ENCODE measurements at regions not wholly inside any gene's neighbourhood (a gene's known extent, or its start where the extent isn't known, plus 50 kb on each side); places are given as distances from the start of the nearest gene placed in this dataset.
A peak's percentile ranks its signal among the peaks of the same experiment; 100 is the strongest.
"Not testable (repeated sequence)": the region's sequence is repeated elsewhere in the genome, so short reads cannot be mapped to it uniquely, and the experiment has no call there.

- ATAC-seq, result not testable (repeated sequence)
Measured at GRCh38 chr21:9572782-9573181, 948.6 kb upstream of the TPTE start.

GRCh38 chr21:9573528-9573927 lies 947.9 kb upstream of the TPTE start:
- no CpG with 5 or more reads among the region's 1 CpG for WGBS, 2 donors
- DNase-seq; H3K4me1 ChIP-seq; ATAC-seq; H3K9me3 ChIP-seq; H3K36me3 ChIP-seq; H3K27me3 ChIP-seq; intact Hi-C loops (cut with DNase I); H3K27ac ChIP-seq; H3K4me3 ChIP-seq: not testable (repeated sequence)

More at GRCh38 chr21:9572782-9573181, 948.6 kb upstream of the TPTE start:
- H3K4me1 ChIP-seq; DNase-seq; H3K9me3 ChIP-seq; H3K4me3 ChIP-seq; intact Hi-C loops (cut with DNase I); H3K36me3 ChIP-seq; H3K27me3 ChIP-seq; H3K27ac ChIP-seq: not testable (repeated sequence)
- 68 to 74% methylated on average over 1 of the region's 1 CpG for WGBS, 2 donors

GRCh38 chr21:9579275-9579674 lies 942.1 kb upstream of the TPTE start:
- H3K36me3 ChIP-seq; H3K27me3 ChIP-seq; DNase-seq; H3K4me3 ChIP-seq; H3K27ac ChIP-seq; H3K9me3 ChIP-seq; ATAC-seq; intact Hi-C loops (cut with DNase I); H3K4me1 ChIP-seq: not testable (repeated sequence)
- WGBS, 2 donors, result 79 to 83% methylated on average over 12 of the region's 17 CpGs

GRCh38 chr21:9587941-9588340 lies 933.4 kb upstream of the TPTE start:
- H3K9me3 ChIP-seq; H3K36me3 ChIP-seq; intact Hi-C loops (cut with DNase I); DNase-seq; H3K27me3 ChIP-seq; ATAC-seq; H3K4me1 ChIP-seq; H3K27ac ChIP-seq; H3K4me3 ChIP-seq: not testable (repeated sequence)
- 38 to 42% methylated on average over 2 of the region's 3 CpGs for WGBS, 2 donors

- H3K27ac ChIP-seq; H3K4me1 ChIP-seq; H3K4me3 ChIP-seq; DNase-seq; H3K9me3 ChIP-seq; intact Hi-C loops (cut with DNase I); H3K36me3 ChIP-seq; H3K27me3 ChIP-seq; ATAC-seq: not testable (repeated sequence)
- WGBS, 2 donors, result 81 to 82% methylated on average over 18 to 20 of the region's 24 CpGs
Measured at GRCh38 chr21:9592591-9592990, 928.8 kb upstream of the TPTE start.

GRCh38 chr21:9593646-9594045 lies 927.7 kb upstream of the TPTE start:
- H3K9me3 ChIP-seq; H3K27ac ChIP-seq; intact Hi-C loops (cut with DNase I); DNase-seq; H3K4me1 ChIP-seq; H3K36me3 ChIP-seq; H3K4me3 ChIP-seq; H3K27me3 ChIP-seq; ATAC-seq: not testable (repeated sequence)
- 82 to 83% methylated on average over 9 to 15 of the region's 27 CpGs for WGBS, 2 donors

- DNase-seq; intact Hi-C loops (cut with DNase I); H3K27ac ChIP-seq; H3K9me3 ChIP-seq; H3K27me3 ChIP-seq; H3K36me3 ChIP-seq; ATAC-seq; H3K4me1 ChIP-seq; H3K4me3 ChIP-seq: not testable (repeated sequence)
- WGBS, 2 donors, result 85 to 86% methylated on average over 19 to 23 of the region's 23 CpGs
Measured at GRCh38 chr21:9614011-9614410, 907.4 kb upstream of the TPTE start.

GRCh38 chr21:9621121-9621793 lies 900.1 kb upstream of the TPTE start:
- H3K9me3 ChIP-seq; DNase-seq; intact Hi-C loops (cut with DNase I); H3K4me3 ChIP-seq; H3K36me3 ChIP-seq; H3K4me1 ChIP-seq; H3K27ac ChIP-seq; H3K27me3 ChIP-seq: not testable (repeated sequence)
- ATAC-seq, result peak in 3 of 8 donors; percentile 42 to 80 (median 69)
- WGBS, 2 donors, result no CpG with 5 or more reads among the region's 2 CpGs

GRCh38 chr21:9628051-9628450 lies 893.3 kb upstream of the TPTE start:
- intact Hi-C loops (cut with DNase I); DNase-seq; H3K36me3 ChIP-seq; H3K27ac ChIP-seq; H3K4me1 ChIP-seq; ATAC-seq; H3K27me3 ChIP-seq; H3K4me3 ChIP-seq; H3K9me3 ChIP-seq: not testable (repeated sequence)
- WGBS, 2 donors, result 77 to 100% methylated on average over 1 to 2 of the region's 3 CpGs

- H3K4me3 ChIP-seq; H3K36me3 ChIP-seq; H3K27ac ChIP-seq; H3K4me1 ChIP-seq; intact Hi-C loops (cut with DNase I); DNase-seq; H3K27me3 ChIP-seq: not testable (repeated sequence)
- ATAC-seq, result peak in 1 of 8 donors; percentile 18
- H3K9me3 ChIP-seq, result peaks cover 0 to 33% (median 0%) of the 10 kb centered on the region in 11 donors
Measured at GRCh38 chr21:9647409-9647808, 874.0 kb upstream of the TPTE start.

- H3K4me1 ChIP-seq; ATAC-seq; intact Hi-C loops (cut with DNase I); H3K27ac ChIP-seq; H3K36me3 ChIP-seq; H3K4me3 ChIP-seq; H3K27me3 ChIP-seq; DNase-seq: not testable (repeated sequence)
- H3K9me3 ChIP-seq, result peaks cover 0 to 41% (median 0%) of the 10 kb centered on the region in 11 donors
Measured at GRCh38 chr21:9648331-9648730, 873.1 kb upstream of the TPTE start.

Data from heart right ventricle (tissue), 16 donors.